Heart left ventricle (tissue), 13 donors: ENCODE measurements at regions not wholly inside any gene's neighbourhood (a gene's known extent, or its start where the extent isn't known, plus 50 kb on each side); places are given as distances from the start of the nearest gene placed in this dataset.

ENCODE experiments used
- POLR2A ChIP-seq, 2 donors: fragments of 450-650 bp; IDR thresholded peaks; one replicate each; pipeline ENCODE4 v1.6.1; 2017; ENCODE audit warnings: antibody characterized with exemption in 2 of 2, mild to moderate bottlenecking in 2 of 2, moderate library complexity in 2 of 2
- TF ChIP-seq, protein P1 (sequence below), 12 donors: fragments of 200-600 bp; sonication (generic) in 4 of 12; IDR thresholded peaks; one replicate each; pipeline versions ENCODE4 v1.5.0 to v1.8.0; 2018 to 2022; ENCODE audit warnings: antibody characterized with exemption in 12 of 12, mild to moderate bottlenecking in 5 of 12
- donor health status: ischemic (EF 13 %, LVEDD 7.1; RV severe dilation, severe dysfunction).
- donor health status: DM: no; HTN: yes; CAD: no.
- donor health status: DM: no; HTN: no; CAD: no.
- donor health status: ischemic (EF 25% LVEDD 6.9; RV normal size, moderate dysfunction).
- donor health status: ischemic (EF 25% LVEDD 5.7; RV mildly dilated, moderate dysfunction).
- donor health status: ischemic (EF 35%, LVEDD 5.7; RV mildly dilated, moderate dysfunction).
- donor health status: nonischemic (EF 11% LVEDD 7.7; RV severe dilation, severe dysfunction).
- donor health status: DM: yes; HTN: yes; CAD: no.
- donor health status: PGD.
- donor health status: ischemic (EF 29% LVEDD 5.4; RV normal size, mild dysfunction).
- donor health status: nonischemic (EF 23%, LVEDD 6.1; RV moderate dilation, normal function).

DNA sequence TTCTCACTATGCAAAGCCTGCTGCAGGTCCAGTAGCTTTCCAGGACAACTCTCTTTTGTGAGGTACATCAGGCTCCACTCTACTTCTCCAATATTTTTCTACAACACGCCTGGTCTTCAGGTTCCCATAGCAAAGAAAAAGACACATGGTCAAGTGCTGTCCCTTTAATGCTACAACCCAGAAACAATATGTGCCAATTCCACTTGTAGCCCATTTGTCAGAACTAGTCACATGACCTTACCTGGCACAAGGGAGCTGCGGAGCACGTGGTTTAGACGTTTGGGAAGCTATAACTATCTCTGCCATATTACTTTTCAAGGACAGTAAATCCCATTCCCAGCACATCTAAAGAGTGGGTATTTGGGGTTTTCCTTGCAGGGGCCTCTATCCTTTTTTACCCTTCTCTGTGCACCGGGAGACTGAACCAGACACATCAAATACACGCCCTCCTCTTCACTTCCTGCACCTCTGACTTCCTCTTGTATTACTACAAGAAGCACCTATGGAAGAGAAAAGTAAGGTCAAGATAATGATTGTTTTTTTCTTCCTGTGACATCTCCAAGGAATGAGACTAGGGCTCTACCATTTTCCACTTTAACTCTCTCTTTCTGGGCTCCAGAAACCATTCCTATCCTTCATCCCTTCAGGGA lies 237.6 kb downstream of the ETS1 start:
- TF ChIP-seq, protein P1, sequence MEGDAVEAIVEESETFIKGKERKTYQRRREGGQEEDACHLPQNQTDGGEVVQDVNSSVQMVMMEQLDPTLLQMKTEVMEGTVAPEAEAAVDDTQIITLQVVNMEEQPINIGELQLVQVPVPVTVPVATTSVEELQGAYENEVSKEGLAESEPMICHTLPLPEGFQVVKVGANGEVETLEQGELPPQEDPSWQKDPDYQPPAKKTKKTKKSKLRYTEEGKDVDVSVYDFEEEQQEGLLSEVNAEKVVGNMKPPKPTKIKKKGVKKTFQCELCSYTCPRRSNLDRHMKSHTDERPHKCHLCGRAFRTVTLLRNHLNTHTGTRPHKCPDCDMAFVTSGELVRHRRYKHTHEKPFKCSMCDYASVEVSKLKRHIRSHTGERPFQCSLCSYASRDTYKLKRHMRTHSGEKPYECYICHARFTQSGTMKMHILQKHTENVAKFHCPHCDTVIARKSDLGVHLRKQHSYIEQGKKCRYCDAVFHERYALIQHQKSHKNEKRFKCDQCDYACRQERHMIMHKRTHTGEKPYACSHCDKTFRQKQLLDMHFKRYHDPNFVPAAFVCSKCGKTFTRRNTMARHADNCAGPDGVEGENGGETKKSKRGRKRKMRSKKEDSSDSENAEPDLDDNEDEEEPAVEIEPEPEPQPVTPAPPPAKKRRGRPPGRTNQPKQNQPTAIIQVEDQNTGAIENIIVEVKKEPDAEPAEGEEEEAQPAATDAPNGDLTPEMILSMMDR (IDR thresholded peaks at IDR 0.05) = no peak
- TF ChIP-seq POLR2A (IDR thresholded peaks at IDR 0.05) = no peak
